Upper lobe of left lung (tissue), 4 donors: ENCODE measurements at regions not wholly inside any gene's neighbourhood (a gene's known extent, or its start where the extent isn't known, plus 50 kb on each side); places are given as distances from the start of the nearest gene placed in this dataset.

Experiments
- CTCF ChIP-seq, 6 experiments: fragments of 450-650 bp in 4 of 6; fragments of 200-600 bp in 2 of 6; sonication (generic) in 2 of 6; IDR thresholded peaks; one replicate each; pipeline ENCODE4 v1.5.1; 2016 to 2019; ENCODE audit warnings: antibody characterized with exemption in 6 of 6
- POLR2A ChIP-seq, 4 donors: fragments of 450-650 bp; IDR thresholded peaks; one replicate each; pipeline ENCODE4 v1.5.1; 2016 to 2017; ENCODE audit warnings: antibody characterized with exemption in 4 of 4, mild to moderate bottlenecking in 2 of 4
- POLR2AphosphoS5 ChIP-seq, 2 donors: sonication (generic); formaldehyde crosslinking; IDR thresholded peaks; one replicate each; pipeline ENCODE4 v1.5.1; 2017; ENCODE audit warnings: antibody characterized with exemption in 2 of 2

GRCh38 chr2:221142341-221142740, 429.8 kb downstream of the EPHA4 start:
- no peak for TF ChIP-seq CTCF (IDR thresholded peaks at IDR 0.05)
- TF ChIP-seq POLR2AphosphoS5 (IDR thresholded peaks at IDR 0.05) = no peak
- no peak for TF ChIP-seq POLR2A (IDR thresholded peaks at IDR 0.05)
